Mucosa of rectum (tissue), 2 donors: ENCODE measurements at regions not wholly inside any gene's neighbourhood (a gene's known extent, or its start where the extent isn't known, plus 50 kb on each side); places are given as distances from the start of the nearest gene placed in this dataset.

ENCODE experiments used
- H3K27ac ChIP-seq, 2 donors: one replicate each; pipeline ENCODE4 v1.7.0; 2013; ENCODE audit warnings: inconsistent platforms in 2 of 2, low read depth in 2 of 2, low read length in 2 of 2
- H3K27me3 ChIP-seq, 2 donors: one replicate each; pipeline ENCODE4 v1.7.0; 2013; ENCODE audit warnings: low read length in 2 of 2; ENCODE audit not compliant: control insufficient read depth in 2 of 2, insufficient read depth in 2 of 2
- H3K36me3 ChIP-seq, 2 donors: one replicate each; pipeline ENCODE4 v1.7.0; 2013; ENCODE audit warnings: low read length in 2 of 2; ENCODE audit not compliant: control insufficient read depth in 2 of 2, insufficient read depth in 2 of 2
- H3K4me1 ChIP-seq, 2 donors: one replicate each; pipeline ENCODE4 v1.7.0; 2013; ENCODE audit warnings: low read length in 2 of 2, mild to moderate bottlenecking in 1 of 2; ENCODE audit not compliant: control insufficient read depth in 2 of 2, insufficient read depth in 2 of 2
- H3K4me3 ChIP-seq, 2 donors: one replicate each; pipeline ENCODE4 v1.7.0; 2013; ENCODE audit warnings: low read length in 2 of 2
- H3K9ac ChIP-seq, 2 donors: one replicate each; pipeline ENCODE4 v1.7.0; 2013; ENCODE audit warnings: low read length in 2 of 2, low read depth in 1 of 2, mild to moderate bottlenecking in 1 of 2
- H3K9me3 ChIP-seq, 2 donors: one replicate each; pipeline ENCODE4 v1.7.0; 2013; ENCODE audit warnings: low read length in 2 of 2; ENCODE audit not compliant: control insufficient read depth in 2 of 2
- donor health status: healthy.
- donor health status: Normal muscosa, but diverticular disease.

DNA sequence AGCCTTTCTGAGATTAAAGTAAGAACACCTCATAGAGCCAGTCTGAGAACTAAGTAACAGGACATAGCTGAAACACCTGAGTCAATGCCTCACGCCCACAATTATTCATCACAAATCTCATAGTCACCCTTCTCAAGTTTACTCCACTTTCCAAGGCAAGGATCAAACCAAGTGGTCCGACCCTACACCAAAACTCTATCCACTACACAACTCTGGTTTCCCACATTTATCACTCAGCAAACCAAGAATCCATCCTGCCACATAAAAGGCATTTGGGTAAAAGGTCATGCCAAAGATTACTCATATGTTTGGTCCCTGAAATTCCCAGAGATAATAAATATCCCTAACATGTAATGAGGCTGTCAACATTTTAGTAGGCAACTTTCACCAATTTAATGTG lies 144.1 kb downstream of the RPAP3 start:
- Histone ChIP-seq H3K27ac (no peak overlapping the region), H3K4me3 (no peak overlapping the region), H3K36me3 (no peaks in the 10 kb centered on the region), H3K4me1 (no peaks in the 10 kb centered on the region), H3K9me3 (no peaks in the 10 kb centered on the region), H3K9ac (no peak overlapping the region), H3K27me3 (no peaks in the 10 kb centered on the region)

DNA sequence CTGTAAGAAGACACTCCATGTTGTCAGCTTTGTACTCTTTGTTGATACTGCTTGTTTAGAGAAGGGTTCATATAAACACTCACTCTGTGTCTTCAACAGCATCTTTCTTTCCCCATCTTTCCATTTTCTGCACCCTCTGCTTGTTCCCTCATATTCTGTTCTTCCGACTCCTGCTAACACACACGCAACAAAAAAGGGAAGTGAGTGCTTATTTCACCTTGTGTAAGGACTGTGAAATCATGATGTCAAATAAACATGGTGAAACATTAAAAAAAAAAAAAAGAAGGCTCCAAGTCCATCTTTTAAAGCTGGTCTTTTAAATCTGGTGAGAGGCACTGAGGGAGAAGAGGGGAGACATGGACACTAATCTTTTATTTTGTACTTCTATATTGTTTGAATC lies 145.4 kb downstream of the RPAP3 start:
- no peak overlapping the region for H3K9ac ChIP-seq
- no peak overlapping the region for H3K27ac ChIP-seq
- H3K36me3 ChIP-seq, result no peaks in the 10 kb centered on the region
- H3K9me3 ChIP-seq, result no peaks in the 10 kb centered on the region
- no peaks in the 10 kb centered on the region for H3K4me1 ChIP-seq
- H3K27me3 ChIP-seq, result no peaks in the 10 kb centered on the region
- H3K4me3 ChIP-seq, result no peak overlapping the region

DNA sequence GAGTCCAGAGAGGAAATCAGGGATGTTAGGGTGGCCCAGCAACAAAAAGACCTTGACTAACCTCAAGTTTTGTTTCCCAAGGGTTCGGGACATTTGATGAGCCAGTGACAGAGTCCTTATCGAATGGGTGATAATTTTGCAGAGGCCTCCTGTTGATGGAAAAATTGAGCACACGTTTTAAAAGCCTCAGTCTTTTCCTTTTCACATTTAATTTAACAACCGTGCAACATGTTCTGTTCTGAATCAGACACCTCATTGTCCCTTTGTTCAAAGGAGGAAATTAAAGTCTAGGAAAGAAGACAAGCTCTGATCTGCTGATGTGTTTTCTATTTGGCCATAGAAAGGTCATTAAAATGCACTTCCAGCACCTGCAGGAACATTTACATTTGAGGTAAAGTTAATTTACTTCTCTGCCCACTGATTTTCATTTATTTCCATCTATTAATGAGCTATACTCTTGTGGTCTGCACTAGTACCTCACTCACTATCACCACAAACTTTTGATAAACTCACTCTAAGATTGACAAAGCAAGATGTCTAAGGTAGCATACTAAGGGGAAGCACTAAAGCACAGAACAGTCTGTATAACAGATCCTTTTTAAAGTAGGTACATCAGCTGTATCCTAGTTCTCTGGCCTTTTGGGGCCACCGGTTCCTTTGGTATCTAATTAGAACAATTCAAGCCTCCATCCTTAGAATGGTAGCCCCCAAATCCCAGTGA lies 147.0 kb downstream of the RPAP3 start:
- H3K27ac ChIP-seq, result no peak overlapping the region
- no peak overlapping the region for H3K4me3 ChIP-seq
- H3K9me3 ChIP-seq, result no peaks in the 10 kb centered on the region
- no peak overlapping the region for H3K9ac ChIP-seq
- no peaks in the 10 kb centered on the region for H3K36me3 ChIP-seq
- no peaks in the 10 kb centered on the region for H3K4me1 ChIP-seq
- H3K27me3 ChIP-seq, result no peaks in the 10 kb centered on the region

DNA sequence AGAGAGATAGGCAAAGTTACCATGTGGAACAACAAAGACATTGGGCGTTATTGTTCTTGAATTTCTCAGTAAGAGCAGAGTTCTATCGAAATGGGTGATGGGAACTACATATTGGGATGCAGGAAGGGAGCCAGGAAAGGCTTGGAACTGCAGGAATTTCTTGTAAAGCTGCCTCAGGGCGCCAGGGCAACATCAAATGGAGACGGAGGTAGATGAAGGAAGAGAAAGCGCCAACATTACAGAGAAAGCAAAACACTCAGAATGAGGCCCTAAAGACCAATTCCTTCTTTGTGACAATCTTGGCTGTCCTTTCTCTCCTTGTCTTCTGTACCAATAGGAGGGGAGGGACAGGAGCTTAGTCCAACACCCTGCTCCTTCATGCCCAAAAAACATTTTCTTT lies 148.4 kb downstream of the RPAP3 start:
- H3K9ac ChIP-seq, result no peak overlapping the region
- H3K27me3 ChIP-seq, result no peaks in the 10 kb centered on the region
- no peak overlapping the region for H3K4me3 ChIP-seq
- H3K4me1 ChIP-seq, result no peaks in the 10 kb centered on the region
- H3K27ac ChIP-seq, result no peak overlapping the region
- H3K36me3 ChIP-seq, result no peaks in the 10 kb centered on the region
- peaks cover 0 to 4% of the 10 kb centered on the region in 2 donors for H3K9me3 ChIP-seq

DNA sequence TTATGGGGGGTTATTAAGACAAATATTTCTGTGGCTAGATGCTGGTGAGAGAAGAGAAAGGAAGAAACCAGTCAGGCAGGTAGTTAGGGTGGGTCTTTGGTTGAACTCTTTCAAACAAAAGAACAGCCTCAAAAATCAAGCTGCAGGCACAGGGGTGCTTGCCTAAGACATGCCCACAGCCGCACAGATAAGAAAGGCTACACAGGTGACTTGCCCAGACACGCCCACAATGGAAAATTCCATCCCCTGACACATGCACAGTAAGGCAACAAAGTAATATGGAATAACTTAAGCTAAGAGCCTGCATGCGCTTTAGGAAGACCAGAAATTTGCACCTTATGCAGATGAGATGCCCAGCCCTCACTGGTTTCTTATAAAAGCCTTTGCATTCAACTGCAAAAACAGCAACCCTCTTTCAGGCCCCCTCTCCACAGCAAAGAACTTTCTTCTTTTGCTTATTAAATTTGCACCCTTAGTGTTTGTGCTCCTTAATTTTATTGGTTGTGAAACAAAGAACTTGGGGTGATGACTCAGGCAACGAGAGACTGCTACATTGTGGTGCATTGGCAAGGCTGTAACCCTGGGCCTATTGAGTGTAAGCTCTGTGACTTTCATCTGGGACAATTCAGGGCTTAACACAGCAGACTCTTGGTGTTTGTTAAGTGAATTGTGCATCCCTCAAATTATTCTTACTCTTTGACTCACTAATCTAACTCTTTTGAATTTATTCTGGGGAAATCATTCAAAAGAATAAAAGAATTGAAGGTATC lies 149.4 kb downstream of the RPAP3 start:
- H3K4me3 ChIP-seq, result no peak overlapping the region
- H3K4me1 ChIP-seq, result no peaks in the 10 kb centered on the region
- no peak overlapping the region for H3K9ac ChIP-seq
- no peaks in the 10 kb centered on the region for H3K36me3 ChIP-seq
- H3K27ac ChIP-seq, result no peak overlapping the region
- H3K9me3 ChIP-seq, result peaks cover 0 to 4% of the 10 kb centered on the region in 2 donors
- H3K27me3 ChIP-seq, result no peaks in the 10 kb centered on the region

DNA sequence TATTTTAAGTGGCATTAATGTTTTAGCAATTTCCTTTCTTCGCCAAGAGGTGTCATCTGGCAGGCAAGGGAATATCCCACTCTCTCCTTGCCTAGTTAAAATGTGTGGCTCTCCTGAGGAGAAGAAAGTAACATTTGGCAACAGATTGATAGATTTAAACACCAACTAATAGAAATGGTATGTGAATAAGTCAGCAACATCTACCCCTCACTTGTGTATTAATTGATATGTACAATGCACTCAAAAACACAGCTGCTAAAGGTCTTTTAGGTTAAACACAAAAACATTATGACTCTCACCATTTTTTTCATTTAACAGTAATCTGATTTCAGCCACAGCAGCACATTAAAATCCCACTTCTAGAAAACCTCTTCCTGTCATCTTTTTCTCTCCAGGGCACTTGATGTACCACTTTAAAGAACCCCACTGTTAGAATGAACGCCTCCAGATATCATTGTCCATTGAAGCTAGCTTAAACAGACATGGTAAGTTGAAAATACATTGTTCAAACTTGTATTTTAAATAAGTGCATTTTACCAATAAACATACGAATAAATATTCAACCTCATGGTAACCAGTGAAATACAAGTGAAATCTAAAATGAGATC lies 151.7 kb downstream of the RPAP3 start:
- Histone ChIP-seq H3K27ac (no peak overlapping the region), H3K27me3 (no peaks in the 10 kb centered on the region), H3K4me3 (no peak overlapping the region), H3K4me1 (no peaks in the 10 kb centered on the region), H3K9ac (no peak overlapping the region), H3K9me3 (peaks cover 0 to 4% of the 10 kb centered on the region in 2 donors), H3K36me3 (no peaks in the 10 kb centered on the region)

DNA sequence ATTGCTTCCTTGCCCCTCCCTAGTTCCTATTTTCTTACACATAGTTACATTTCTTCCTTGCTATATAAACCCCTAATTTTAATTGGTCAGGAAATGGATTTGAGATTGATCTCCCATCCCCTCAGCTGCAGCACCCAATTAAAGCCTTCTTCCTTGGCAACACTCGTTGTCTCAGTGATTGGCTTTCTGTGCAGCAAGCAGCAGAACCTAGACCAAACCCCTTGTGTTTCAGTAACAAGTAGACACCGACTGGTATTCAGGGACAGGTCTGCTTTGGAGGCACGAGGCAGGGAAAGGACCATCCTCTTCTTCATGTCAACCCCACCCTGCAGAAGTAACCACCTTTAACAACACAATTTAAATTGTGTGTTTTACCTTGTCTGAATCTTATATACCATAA lies 152.6 kb downstream of the RPAP3 start:
- Histone ChIP-seq H3K9me3 (peaks cover 0 to 4% of the 10 kb centered on the region in 2 donors), H3K36me3 (no peaks in the 10 kb centered on the region), H3K4me3 (no peak overlapping the region), H3K27me3 (no peaks in the 10 kb centered on the region), H3K4me1 (no peaks in the 10 kb centered on the region), H3K9ac (no peak overlapping the region), H3K27ac (no peak overlapping the region)

DNA sequence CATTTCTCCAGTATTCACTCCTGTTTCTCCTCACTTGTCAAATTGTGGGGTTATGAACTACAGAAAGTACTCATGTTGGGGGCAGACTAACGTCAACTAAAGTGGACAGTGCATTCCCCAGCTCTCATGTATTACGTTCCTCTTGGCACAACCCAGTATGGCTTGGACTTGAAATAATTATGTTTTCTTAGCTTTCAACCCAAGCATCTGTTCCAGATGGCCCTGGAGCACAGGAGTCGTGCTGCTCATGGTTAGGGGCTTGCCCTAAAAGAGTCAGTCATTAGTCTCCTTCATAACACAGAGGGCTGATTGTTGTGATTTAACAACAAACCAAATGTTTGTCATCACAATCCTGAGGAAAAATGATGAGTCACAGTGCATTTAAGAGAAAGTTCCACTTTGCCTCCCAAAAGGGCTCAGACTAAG lies 154.4 kb downstream of the RPAP3 start:
- H3K4me3 ChIP-seq, result no peak overlapping the region
- H3K9ac ChIP-seq, result no peak overlapping the region
- H3K36me3 ChIP-seq, result no peaks in the 10 kb centered on the region
- no peak overlapping the region for H3K27ac ChIP-seq
- no peaks in the 10 kb centered on the region for H3K27me3 ChIP-seq
- no peaks in the 10 kb centered on the region for H3K4me1 ChIP-seq
- peaks cover 0 to 4% of the 10 kb centered on the region in 2 donors for H3K9me3 ChIP-seq

DNA sequence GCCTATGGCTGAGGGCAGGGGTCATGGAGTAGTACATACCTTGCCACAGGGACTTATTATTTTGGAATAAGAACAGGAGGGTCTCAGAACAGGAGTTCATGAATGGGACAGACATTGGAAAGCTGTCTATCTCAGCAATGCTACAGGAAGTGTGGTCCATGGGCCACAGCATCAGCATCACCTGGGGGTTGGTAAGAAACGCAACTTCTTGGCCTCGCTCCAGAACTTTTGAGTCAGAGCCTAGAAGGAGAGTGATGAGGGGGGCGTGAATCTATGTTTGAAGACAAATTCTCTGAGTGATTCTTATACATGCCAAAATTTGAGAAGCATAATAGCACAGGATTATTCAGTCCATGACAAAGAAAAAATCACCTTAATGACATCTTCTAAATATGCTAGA lies 156.6 kb downstream of the RPAP3 start:
- H3K4me1 ChIP-seq, result no peaks in the 10 kb centered on the region
- no peak overlapping the region for H3K27ac ChIP-seq
- no peaks in the 10 kb centered on the region for H3K36me3 ChIP-seq
- H3K4me3 ChIP-seq, result no peak overlapping the region
- no peak overlapping the region for H3K9ac ChIP-seq
- H3K9me3 ChIP-seq, result peaks cover 0 to 4% of the 10 kb centered on the region in 2 donors
- no peaks in the 10 kb centered on the region for H3K27me3 ChIP-seq

DNA sequence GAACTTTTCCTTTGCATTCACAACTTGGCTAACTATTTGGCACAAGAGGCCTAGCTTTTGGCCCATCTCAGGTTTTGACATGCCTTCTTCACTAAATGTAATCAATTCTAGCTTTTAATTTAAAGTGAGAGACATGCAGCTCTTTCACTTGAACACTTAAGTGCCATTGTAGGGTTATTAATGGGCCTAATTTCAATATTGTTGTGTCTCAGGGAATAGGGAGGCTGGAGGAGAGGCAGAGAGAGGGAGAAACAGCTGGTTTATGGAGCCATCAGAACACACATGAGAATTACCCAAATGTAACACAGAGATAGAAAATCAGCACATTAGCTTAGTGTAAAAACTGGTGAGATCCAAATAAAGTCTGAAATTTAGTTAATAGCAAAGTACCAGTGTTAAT lies 157.4 kb downstream of the RPAP3 start:
- no peaks in the 10 kb centered on the region for H3K4me1 ChIP-seq
- H3K27ac ChIP-seq, result no peak overlapping the region
- no peak overlapping the region for H3K9ac ChIP-seq
- peaks cover 0 to 2% of the 10 kb centered on the region in 2 donors for H3K9me3 ChIP-seq
- no peaks in the 10 kb centered on the region for H3K36me3 ChIP-seq
- no peak overlapping the region for H3K4me3 ChIP-seq
- no peaks in the 10 kb centered on the region for H3K27me3 ChIP-seq
